HG03097 (cell line): ENCODE measurements at regions not wholly inside any gene's neighbourhood (a gene's known extent, or its start where the extent isn't known, plus 50 kb on each side); places are given as distances from the start of the nearest gene placed in this dataset.
"Not testable (repeated sequence)": the region's sequence is repeated elsewhere in the genome, so short reads cannot be mapped to it uniquely, and the experiment has no call there.

Source experiments
- ATAC-seq: cut with Tn5 transposase; IDR thresholded peaks from one replicate; pipeline ENCODE4 v1.9.1; 2021; ENCODE audit not compliant: unreplicated experiment, low FRiP score

GRCh38 chrX:148259990-148260389, 240.4 kb upstream of the AFF2 start:
- no peak for ATAC-seq

DNA sequence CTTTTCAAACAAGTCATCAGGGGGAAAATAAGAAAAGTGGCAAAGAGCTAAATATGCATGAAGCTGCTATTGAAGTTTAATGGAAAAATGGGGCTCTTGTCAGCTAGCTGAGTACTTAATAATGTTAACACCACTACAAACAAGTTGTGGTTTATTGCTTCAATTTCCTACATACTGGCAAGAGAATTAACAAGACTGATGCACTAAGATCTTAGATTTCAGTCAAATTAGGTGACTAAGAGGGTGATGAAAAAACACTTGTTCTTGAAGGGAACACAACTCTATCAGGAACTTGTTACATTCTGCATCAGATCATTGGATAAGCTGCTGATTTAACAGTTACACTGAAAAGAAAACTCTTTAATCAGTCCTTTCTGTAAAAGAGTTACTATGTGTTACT, 234.6 kb upstream of the AFF2 start:
- ATAC-seq = no peak

- ATAC-seq = no peak
Observed at GRCh38 chrX:148268673-148269072, 231.7 kb upstream of the AFF2 start.

- no peak for ATAC-seq
Observed at GRCh38 chrX:148269513-148269912, 230.9 kb upstream of the AFF2 start.

GRCh38 chrX:148270499-148270898, 229.9 kb upstream of the AFF2 start:
- ATAC-seq = no peak

GRCh38 chrX:148271263-148271662, 229.2 kb upstream of the AFF2 start:
- no peak for ATAC-seq

- no peak for ATAC-seq
Observed at GRCh38 chrX:148281920-148282319, 218.5 kb upstream of the AFF2 start.

DNA sequence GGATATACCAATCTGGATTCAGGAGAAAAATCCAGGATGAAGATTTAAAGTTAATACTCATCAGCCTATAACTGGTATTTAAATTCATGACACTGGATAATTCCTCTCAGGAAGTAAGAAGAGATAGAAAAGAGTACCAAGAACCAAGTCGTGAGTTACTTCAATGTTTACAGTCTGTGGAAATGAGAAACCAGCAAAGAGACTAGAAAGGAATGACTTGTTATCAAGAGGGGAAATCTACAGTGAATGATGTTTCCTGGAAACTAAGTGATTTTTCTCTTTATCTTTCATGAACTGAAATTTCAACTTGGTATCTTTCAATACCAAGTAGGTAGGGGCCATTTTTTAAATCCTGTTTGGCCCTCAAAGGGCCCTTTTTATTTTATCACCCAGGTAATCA, 217.9 kb upstream of the AFF2 start:
- ATAC-seq = no peak

DNA sequence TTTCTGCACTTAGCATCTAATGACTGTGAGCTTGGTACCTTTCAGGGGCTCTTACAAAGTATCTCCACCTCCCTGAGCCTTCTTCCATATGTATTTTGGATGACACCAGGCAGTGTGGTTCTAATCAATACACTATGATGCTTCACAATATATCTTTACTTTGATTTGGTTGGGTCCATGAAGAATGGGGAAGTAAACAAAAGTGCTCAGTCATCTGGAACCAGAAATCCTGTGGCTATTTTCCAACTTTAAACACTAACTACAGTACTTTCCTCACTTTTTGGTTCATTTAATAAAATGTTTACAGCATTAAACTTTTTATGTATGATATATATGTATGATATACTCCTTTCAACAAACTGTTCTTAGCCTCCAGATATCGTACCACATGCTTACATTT, 216.4 kb upstream of the AFF2 start:
- no peak for ATAC-seq

GRCh38 chrX:148284821-148285220, 215.6 kb upstream of the AFF2 start:
- no peak for ATAC-seq

GRCh38 chrX:148288451-148288850, 212.0 kb upstream of the AFF2 start:
- no peak for ATAC-seq

DNA sequence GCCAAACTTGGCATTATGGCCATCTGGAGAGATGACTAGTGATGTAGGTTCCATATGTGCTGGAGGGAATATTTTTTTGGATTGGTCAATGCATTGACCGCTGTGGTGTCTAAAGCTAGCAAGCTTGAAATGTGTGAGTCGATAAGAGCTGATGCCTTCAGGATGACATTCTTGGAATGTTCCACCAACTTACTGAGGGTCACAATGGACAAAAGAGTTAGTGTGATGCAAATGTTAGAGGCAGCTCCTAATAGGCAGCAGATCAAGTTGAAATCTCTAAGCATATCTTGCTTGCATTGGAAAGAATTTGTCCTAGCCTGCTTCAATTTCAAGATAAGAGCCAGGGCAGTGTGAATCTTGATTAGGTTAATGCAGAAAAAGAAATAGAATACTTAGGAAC, 210.4 kb upstream of the AFF2 start:
- no peak for ATAC-seq

GRCh38 chrX:148290931-148291330, 209.5 kb upstream of the AFF2 start:
- ATAC-seq = no peak

- ATAC-seq = no peak
Observed at GRCh38 chrX:148298737-148299136, 201.7 kb upstream of the AFF2 start.

GRCh38 chrX:148305214-148305613, 195.2 kb upstream of the AFF2 start:
- not testable (repeated sequence) for ATAC-seq

DNA sequence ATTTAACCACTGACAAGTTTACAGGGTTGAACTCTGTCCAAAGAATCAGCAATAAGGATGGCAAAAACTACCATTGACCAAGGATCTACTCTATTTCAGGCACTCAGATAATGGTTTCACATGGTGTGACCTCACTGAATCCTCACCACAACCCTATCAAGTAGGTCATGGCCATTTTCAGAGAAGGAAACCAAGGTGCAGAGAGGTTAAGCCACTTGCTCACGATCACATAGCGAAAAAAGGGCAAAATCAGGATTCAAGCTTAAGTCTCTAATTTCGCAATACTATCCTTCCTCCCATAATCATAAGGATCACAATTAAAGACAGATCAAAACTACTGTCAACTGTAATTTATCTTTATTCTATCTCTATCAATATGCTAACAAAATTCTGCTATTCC, 191.0 kb upstream of the AFF2 start:
- ATAC-seq = no peak

DNA sequence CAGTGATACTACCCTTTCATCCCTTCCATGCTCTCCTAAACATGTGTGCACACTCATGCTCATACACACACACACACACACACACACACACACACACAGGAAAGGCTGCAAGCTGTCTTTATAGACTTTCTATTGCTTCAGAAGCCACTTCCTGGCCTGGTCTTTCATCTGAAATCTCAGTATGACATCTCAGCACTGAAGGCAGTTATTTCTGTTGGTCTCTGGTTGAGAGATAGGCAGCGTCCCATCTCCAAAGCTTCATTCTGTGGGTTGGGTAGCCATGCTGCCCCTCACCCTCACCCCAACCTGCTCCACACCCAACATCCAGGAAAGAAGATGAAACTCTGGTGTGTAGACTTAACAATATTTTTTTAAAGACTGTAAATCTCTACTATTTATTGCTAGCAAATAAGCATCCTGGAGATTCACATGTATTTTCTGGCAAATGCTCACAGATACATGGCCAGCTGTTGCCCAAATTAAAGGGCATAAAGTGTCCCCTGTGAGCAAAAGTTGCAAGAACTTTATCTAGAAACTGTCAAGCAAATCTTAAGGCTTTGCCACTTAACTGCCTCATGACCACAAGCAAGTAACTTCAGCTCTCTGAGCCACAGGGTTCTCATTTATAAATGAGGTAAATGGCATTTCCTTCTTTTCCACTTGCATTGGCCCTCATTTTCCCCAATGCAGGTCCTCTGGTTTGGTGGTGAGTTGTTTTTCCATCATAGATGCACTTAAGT, 189.8 kb upstream of the AFF2 start:
- ATAC-seq = peak; percentile 86

DNA sequence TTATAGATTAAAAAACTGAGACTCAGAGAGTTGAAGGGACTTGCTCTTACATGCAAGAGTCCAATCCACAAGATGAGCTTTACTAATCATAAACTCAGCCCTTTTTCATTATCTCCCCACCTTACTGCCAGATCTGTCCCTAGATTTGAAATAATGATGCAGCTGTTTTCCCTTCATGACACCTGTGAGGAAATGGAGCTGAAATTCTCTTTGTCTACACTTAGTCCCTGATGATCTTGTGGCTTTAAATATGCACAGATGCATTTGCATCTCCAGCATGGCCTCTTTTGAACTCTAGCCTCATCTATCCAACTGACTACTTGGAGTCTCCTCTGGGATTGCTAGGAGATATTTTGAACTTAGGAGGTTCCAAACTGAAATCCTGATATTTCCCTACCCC, 188.9 kb upstream of the AFF2 start:
- ATAC-seq = no peak

DNA sequence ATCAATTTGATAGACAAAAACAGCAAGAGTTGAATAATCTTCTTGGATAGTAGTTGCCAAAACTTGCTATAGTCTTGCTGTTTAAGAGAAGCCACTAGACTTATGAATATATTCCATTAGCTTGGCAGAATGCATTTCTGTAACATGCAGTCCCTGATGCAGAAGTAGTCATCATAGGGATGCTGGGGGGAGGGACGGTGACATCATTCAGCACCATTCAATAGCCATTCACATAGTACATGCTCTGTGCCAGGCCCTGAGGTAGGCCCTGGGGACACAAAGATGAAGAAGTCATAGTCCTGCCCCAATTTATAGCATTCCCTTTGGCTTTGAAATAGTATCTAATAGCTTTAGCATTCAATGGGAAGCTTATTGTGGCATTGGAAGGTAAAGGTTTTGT, 185.5 kb upstream of the AFF2 start:
- ATAC-seq = no peak

DNA sequence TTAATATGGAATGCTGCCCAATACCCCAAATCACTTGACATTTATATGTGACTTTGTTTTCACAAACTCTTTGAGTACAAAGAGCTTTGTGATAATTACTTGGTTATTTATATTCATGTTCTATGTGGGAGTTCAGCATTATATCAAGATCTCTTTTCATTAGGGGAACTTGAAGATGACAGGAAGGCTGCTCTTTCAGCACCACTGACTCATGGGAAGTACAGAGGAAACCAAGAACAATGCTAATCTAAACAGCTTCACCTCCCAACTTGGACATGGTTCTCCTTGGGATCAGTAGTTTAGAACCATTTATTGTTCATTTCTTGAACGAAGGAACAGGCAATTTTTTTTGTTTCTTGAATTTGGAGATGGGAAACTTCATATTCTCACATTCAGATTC, 184.0 kb upstream of the AFF2 start:
- ATAC-seq = no peak

- no peak for ATAC-seq
Observed at GRCh38 chrX:148322906-148323305, 177.5 kb upstream of the AFF2 start.

GRCh38 chrX:148333989-148334388, 166.4 kb upstream of the AFF2 start:
- ATAC-seq = no peak

GRCh38 chrX:148337873-148338272, 162.5 kb upstream of the AFF2 start:
- no peak for ATAC-seq
